ENCODE measurements at regions not wholly inside any gene's neighbourhood (a gene's known extent, or its start where the extent isn't known, plus 50 kb on each side); places are given as distances from the start of the nearest gene placed in this dataset.
"Not testable (repeated sequence)": the region's sequence is repeated elsewhere in the genome, so short reads cannot be mapped to it uniquely, and the experiment has no call there.

DNA sequence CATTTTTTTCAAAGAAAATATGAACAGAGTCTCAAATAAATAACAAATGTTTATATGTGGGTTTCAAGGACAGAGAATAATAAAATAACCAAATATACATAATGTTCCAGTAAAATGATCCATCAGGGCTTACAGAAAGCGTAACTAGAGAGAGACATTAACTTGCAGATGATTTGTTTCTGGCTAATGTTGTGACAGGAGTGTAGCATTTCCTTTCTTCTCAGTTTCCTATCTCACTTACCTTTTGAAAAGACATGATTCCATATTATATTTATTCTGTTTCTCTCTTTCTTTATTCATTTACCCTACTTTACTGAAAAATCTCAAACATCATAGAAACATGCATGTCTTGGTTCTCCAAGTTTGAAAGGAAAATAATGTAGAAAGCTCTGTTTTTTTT is 451.3 kb upstream of the CDH9 start:
- no peak for DNase-seq

DNA sequence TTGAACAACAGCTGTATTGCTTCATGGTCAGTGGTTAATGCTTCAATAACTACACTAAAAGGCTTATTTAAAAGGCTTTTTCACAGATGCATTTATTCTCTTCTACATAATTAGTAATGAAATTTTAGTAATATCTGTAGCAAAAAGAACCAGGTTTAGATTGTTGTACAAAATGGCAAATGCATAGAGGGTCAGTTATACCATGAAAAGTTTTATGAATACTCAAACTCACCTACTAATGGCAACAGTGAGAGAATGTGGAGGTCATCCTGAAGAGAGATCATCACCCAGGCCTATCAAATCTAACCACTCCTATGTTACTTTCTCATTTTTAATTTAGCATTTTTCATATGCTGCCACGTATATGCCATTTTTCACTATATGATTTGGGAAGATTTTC is 444.3 kb upstream of the CDH9 start:
- DNase-seq = no peak

DNA sequence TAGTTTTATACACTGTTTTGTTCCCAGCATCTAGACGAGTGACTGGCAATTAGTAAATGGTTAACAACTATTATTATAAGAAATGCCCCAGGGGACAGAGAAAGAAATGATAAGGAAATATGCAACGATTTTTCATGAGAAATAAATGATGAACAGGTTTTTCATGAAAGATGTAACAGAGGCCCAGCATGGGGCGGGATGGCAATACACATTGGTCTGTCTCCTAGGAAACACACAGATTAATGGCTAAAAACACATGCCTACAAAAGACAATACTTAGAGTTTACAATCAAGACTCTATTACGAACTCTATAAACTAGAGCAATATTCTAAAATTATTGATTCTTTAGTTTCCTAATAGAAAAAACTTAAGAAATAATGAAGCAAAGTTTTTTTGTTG is 441.5 kb upstream of the CDH9 start:
- DNase-seq = no peak

DNA sequence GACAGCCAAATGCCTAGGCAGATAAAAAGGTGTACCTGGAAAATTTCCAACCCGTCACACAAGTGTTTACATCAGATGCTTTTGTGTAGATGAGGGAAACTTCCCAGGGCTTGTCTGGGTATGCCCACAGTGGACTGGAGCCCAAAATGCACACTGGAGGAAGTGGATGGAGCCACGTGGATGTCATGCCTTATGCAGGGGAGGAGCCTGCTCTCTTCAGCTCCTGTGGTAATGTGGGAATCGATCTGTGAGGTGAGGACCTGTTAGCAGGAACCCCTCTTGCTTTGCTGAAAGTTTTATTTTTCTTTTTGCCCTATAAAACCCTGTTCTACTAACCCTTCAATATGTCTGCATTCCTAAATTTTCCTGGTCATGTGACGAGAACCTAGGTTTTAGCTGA is 439.2 kb upstream of the CDH9 start:
- DNase-seq = no peak

DNA sequence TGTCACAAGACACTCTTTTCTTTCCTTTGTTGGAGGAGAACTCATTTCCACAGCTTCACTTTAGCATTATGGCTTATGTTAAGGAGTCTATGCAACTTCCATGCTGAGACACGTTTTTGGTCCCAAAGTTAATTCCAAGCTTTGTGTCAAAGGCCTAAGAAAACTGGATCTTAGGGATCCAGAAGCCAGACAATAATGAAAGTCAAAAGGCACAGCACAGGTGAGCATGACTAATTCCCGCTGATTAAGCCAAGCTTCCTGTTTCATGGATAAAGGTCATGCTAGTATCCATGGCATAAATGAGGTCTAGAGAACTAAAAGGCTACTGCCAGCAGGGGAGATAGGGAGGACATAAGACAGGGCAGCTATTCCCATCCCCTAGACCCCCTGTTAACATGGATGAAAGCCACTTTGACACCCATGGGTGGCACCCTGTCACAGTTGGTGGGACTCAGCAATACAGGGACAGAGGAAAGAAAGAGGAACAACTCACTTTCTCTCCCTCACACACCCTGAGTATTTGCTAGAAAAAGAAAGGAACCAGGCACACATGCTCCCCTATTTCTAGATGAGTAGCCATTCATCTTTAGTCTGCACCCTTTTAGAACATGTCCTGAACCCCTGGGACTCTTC is 438.1 kb upstream of the CDH9 start:
- DNase-seq = no peak

DNA sequence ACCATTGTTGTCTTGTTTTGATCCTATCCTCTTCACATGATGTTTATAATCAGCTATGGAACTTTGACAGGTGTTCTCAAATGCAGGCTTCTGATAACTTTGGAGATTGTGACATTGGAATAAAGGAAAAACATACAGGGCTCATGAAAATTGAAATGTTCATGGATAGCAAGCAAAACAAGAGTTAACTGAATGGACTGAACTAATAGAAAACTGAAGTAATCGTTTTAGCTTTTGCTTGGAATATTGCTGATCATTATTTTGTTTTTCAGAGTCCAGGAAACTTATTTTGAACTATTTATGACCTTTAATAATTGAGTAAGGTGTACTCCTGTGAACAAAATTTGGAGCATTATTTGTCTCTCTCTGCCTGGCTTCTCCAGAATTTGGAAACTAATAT is 436.7 kb upstream of the CDH9 start:
- DNase-seq = no peak

DNA sequence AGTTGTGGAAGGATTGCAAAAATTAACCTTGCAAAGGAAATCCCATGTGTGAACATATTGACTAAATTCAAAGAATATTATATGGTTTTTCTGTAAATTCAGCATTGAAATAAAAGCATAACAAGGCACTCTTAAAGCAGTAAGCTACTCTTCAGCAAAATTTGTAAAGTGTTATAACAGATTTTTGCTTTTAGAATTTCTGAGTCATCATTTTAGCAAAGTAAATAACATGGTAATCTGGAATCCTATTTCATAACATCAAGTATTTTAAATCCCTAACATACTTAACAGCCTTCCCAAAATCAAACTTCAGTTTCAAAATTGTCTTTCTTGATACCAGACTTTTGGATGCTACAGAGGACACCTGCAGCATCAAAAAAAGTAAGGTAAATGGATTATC is 436.0 kb upstream of the CDH9 start:
- no peak for DNase-seq

DNA sequence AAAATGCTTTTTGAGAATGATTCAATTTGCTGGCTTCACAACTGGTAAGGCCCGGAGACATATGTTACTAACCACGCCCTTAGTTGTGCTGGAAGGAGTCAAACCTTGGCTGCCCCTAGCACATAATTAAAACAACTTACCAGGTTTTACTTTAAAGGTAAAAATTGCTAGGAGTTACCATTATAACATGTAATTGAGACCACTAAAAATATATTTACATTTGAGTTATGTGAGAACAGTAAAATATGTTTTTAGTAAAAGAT is 435.6 kb upstream of the CDH9 start:
- no peak for DNase-seq

DNA sequence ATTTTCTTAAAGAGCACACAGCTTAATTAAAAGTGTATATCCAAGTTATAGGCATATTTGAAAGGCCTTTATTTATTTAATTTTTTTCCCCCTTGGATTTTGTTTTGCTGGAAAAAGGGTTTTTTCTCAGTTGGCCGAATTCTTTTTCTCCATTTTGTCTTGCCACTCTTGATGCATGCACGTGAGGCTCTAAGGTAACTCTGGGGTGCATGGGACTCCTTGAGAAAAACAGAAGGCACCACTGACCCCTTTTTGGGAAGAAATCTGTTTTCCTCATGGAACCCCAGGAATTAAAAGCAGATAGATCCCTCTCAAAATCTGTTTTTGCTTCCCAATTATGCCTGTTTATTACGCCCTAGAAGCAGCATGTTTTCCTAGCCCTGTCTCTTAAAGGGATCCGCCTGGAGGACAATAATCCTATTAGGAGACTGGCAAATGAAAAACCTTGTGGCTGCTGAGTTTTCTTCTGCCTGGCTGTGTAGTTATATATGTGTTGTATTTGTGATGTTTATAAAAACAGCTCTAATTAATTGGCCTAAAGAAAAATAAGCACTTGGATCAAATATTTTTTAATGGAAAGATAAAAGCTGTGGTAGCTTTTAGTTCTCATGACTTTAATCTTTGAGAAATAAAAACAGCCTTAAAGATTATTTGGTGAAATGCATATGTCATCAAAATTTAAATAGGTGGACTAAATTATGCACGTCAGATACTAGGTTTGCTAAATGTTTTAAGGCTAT is 435.1 kb upstream of the CDH9 start:
- no peak for DNase-seq

DNA sequence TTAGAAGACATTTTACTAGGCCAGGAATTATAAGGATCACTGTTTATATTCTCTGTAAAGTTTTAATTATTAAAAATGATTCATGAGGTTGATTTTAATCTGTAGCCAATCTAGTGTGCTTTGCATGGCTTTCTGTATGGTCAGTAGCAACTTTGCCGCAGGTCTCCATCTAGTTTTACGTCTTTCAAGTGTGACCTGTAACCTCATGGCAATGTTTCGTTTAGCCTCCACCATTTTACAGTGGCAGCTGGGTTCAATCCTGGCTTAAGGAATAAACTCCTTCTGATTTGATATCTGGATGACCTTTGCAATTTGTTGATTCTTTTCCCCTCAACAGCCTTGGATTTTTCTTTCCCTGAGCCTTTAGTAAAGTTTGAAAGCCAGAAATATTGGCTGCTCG is 434.5 kb upstream of the CDH9 start:
- DNase-seq = no peak

DNA sequence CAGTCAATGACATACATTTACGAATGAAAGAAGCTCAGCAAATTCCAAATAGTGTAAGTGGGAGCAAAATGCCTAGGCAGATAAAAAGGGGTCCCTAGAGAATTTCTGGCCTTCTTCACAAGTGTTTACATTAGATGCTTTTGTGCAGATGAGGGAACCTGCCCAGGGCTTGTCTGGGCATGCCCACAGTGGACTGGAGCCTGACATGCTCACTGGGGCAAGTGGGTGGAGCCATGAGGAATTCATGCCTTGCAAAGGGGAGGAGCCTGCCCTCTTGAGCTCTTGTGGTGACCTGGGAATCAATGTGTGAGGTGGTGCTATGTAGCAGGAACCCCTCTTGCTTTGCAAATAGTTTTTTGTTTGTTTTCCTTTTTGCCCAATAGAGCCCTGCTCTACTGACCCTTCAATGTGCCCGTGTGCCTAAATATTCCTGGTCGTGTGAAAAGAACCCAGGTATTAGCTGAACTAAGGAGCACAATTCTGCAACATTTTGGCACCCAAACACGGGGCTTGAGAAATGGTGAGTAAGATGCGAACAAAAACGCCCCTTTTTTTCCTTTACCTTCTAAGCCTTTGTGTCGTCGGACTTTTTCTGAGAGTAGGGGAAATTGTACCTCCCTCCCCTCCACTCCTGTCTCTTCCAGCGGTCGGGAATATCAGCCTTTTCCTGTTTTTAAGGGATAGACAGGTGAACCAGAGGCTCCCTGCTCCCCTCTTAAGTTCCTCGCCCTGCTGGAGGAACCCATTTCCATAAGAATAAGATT is 433.8 kb upstream of the CDH9 start:
- no peak for DNase-seq

DNA sequence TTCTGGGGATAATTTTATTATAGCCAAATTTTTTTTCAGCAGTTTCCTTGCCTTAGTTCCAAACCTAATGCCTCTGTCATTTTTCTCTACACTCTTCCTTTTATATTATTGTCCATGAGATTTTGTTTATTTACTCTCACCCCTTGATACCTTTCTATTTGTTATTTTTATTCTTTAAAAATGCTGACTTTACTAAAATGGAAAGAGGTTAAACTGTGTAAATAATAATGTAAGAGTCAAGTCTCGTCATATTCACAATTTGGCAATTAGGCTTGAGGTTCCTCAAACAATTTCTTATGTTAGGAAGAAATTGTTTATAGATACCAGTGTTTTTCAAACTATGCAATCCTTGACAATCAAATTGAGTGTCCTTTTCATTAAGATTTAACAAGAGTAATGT is 428.6 kb upstream of the CDH9 start:
- DNase-seq = no peak

DNA sequence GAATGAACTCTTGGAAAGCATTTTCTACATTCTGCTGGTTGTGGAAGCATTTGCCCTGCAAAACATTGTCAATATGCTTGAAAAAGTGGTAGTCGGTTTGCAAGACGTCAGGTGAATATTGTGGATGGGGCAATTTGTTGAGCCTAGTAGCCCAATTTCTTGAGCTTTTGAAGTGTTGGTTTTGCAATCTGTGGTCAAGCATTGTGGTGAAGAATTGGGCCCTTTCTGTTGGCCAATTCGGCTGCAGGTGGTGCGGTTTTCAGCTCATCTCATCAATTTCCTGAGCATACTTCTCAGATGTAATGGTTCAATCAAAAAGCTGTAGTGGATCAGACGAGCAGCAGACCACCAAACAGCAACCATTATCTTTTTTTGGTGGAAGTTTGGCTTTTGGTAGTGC is 426.8 kb upstream of the CDH9 start:
- no peak for DNase-seq

DNA sequence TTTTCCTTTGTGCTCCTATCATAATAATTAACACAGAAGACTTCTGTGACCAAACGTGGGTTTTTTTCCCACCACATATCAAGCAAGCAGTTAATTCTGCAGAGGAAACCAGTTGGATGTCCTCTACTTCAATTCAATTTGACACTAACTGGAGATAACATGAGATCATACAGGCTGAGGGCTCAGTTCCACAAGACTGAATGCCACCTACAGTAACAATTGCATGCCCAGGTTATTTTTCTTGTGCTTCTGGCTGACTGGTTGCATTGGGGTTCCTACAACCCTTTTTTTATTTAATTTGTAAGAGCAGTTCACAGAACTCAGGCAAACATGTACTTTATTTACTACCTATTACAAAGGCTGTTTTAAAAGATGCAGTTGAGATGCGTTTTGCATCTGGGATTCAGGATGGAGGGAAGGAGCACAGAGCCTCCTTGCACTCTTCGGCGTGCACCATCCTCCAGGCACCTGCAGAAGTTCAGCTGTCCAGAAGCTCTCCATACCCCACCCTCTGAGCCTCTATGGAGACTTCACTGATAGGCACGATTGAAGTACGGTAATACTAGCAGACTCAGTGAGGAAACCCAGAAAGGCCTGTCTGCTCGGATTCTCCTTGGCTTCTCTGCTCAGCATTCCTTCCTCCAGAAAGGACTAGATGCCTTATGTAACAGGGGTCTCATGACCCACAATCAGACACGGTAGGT is 425.2 kb upstream of the CDH9 start:
- no peak for DNase-seq

DNA sequence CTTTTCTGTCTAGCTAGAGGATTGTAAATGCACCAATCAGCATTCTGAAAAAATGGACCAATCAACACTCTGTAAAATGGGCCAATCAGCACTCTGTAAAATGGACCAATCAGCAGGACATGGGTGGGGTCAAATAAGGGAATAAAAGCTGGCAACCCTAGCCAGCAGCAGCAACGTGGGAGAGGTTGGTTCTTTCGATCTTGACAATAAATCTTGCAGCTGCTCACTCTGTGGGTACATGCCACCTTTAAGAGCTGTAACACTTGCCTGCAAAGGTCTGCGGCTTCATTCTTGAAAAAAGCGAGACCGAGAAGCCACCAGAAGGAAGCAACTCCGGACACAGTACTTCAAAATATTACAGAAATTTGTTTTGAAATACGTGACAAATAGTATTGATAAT is 424.6 kb upstream of the CDH9 start:
- DNase-seq = no peak

DNA sequence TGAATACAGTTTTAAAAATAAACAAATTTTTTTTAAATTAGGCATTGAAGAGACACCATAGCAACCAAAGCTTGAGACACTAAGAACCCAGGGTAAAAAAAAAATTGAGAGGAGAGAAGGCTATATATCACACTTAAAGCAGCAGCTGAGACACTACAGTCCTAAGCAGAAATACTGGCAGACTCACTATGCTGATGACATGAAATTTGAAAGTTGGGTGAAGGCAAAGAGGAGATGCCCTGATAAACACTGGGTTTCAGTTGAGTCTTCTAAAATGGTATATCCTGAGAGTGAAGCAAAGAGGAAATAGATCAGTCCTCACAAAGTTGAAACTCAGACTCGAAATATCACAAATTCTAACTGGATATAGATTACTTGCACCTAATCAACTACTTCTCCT is 419.9 kb upstream of the CDH9 start:
- no peak for DNase-seq

DNA sequence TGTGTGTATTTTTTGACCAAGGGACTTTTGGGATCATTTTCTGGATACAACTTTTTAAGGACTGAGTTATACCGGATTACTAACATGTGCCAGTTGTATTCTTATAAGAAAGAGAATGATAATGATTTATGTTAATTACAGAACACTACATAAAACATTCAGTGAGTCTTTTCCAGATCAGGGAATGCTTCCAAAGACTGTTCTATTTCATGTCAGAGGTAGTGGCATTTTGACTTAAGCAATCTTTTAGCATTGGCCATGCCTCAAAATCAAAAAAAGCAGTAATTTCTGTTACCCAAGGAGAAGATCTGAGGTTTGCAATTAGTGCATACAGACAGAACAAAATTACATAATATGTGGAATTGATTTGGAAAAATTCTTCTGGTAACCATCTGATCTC is 413.0 kb upstream of the CDH9 start:
- no peak for DNase-seq

DNA sequence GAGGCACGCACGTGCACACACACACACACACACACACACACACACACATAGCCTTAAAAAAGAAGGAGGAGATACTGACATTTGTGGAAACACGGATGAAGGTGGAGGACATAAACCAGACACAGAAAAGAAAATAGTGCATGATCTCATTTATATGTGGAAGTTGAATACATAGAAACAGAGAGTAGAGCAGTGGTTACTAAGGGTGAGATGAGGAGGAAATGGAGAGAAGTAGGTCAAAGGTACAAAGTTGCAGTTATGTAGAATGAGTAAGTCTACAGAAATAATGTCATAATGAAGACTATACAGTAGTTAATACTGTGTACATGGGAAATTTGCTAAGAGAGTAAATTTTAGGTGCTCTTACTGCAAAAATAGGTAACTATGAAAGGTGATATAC is 412.2 kb upstream of the CDH9 start:
- DNase-seq = no peak

DNA sequence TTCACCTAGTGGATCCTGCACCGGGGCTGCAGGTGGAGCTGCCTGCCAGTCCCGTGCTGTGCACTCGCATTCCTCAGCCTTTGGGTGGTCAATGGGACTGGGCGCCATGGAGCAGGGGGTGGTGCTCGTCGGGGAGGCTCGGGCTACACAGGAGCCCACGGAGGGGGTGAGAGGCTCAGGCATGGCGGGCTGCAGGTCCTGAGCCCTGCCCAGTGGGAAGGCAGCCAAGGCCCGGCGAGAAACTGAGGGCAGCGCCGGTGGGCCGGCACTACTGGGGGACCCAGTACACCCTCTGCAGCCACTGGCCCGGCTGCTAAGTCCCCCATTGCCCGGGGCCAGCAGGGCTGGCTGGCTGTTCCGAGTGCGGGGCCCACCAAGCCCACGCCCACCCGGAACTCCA is 401.0 kb upstream of the CDH9 start:
- DNase-seq = not testable (repeated sequence)

DNA sequence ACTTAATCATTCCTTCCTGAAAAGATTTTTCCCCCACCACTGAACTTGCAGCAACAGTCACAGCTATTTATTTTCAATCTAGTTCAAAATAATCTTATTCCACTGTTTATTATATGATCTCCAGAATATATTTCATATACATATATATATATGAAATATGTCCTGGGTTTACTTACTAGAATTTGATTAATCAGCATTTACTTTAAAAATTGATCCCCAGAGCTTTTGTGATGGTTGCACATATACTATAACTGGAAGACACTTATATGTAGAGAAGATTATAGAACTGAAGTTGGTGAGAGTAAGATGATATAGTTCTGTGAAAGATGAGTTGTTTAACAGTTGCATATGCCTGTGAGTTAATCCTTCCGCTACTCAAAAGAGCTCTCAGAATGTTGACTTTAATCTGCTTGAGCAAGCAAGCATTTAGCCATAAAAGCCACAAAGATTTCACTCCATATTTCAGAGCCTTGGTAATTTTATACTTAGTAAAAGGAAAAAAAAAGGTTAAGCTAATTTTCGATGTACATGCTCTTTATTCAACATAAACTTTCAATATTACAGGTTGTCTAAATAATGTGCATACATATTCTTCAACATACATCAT is 399.3 kb upstream of the CDH9 start:
- no peak for DNase-seq

DNA sequence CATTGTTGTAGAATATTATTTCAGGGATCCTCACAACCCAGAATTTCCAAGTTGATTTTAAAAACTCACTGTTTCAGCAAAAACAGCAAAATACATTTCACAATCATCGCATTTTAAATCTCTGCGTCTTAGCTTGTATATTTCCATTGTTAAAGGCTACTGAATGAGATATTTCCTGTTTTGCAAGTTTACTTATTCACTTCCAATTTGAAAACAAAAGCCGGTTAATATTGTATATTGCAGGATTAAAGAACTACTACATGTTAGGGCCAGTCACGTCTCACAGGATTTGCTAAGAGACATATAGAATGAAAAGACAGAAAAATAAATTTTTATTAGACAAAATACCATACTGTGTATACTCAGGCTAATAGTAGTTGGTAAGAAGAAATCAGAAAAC is 395.9 kb upstream of the CDH9 start:
- no peak for DNase-seq

DNA sequence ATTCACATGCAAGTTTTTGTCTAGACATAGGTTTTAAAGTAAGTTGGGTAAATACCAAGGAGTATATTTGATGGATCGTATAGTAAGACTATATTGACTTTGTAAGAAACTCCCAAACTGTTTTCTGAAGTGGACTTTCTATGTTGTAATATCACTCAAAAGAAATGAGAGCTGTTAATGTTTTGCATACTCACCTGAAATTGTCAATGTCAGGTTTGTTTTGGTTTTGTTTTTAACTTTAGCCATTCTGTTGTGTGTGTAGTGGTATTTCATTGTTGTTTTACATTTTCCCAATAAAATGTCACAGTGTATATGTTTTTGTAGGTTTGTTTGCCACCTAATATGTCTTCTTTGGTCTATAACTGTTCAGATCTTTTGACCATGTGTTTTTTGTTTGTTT is 375.7 kb upstream of the CDH9 start:
- DNase-seq = no peak

DNA sequence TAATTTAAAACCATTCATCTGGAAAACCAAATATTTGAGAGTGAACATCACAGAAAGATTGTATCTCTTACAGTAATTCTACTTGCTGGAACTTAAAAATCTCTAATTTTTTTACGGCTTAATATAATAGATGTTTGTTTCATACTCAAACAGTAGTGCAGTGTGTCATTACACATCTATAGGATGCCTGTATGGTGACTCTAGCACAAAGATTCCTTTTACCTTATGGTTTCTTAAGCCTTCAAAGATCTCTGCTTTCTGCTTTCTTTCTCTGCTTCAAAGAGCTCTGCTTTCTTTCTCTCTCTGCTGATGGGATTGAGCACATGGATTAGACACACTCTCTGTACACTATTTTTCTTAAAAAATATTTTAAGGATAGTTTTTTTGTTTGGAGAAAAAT is 374.0 kb upstream of the CDH9 start:
- DNase-seq = no peak

DNA sequence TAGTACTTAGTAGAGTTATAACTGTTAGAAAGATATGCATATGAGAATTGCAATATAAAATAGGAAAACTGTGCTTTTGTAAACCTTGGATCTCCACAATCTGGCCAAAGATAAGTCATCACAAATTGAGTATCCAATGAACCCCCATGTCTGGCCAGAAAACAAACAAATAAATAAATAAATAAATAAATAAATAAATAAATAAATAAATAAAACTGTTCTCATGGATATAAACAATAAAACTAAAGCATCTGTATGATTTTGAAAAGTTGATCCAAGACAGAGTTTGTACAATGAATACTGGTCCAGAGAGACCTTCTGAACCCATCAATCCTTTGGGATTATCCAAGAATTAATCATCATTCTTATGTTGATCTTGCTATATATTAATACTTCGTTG is 367.6 kb upstream of the CDH9 start:
- DNase-seq = no peak
